Esophagus muscularis mucosa (tissue), 4 donors: ENCODE measurements at regions not wholly inside any gene's neighbourhood (a gene's known extent, or its start where the extent isn't known, plus 50 kb on each side); places are given as distances from the start of the nearest gene placed in this dataset.

Experiments used
- DNase-seq: peaks from one replicate; pipeline ENCODE4 v3.0.0-alpha.2; 2017; ENCODE audit errors: extremely low spot score
- H3K27ac ChIP-seq, 4 donors: fragments of 200-600 bp; sonication (generic); replicated peaks in 1 of 4; 1 replicate in 3 of 4; 2 replicates in 1 of 4; pipeline ENCODE4 v1.5.1; 2016 to 2019; ENCODE audit warnings: mild to moderate bottlenecking in 1 of 4
- H3K27me3 ChIP-seq, 4 donors: fragments of 200-600 bp; sonication (generic); one replicate each; pipeline versions ENCODE4 v1.5.1 to v1.6.0; 2016 to 2019
- H3K36me3 ChIP-seq, 4 donors: fragments of 200-600 bp; sonication (generic); one replicate each; pipeline ENCODE4 v1.5.1; 2016 to 2019
- H3K4me1 ChIP-seq, 4 donors: fragments of 200-600 bp; sonication (generic); one replicate each; pipeline ENCODE4 v1.5.1; 2016 to 2019
- H3K4me3 ChIP-seq, 4 donors: fragments of 200-600 bp; sonication (generic); 1 replicate in 2 of 4; 2 replicates in 2 of 4; pipeline ENCODE4 v1.5.1; 2016 to 2019; ENCODE audit warnings: mild to moderate bottlenecking in 4 of 4, moderate library complexity in 1 of 4
- H3K9me3 ChIP-seq, 4 donors: fragments of 200-600 bp; sonication (generic); 1 replicate in 3 of 4; 2 replicates in 1 of 4; pipeline ENCODE4 v1.5.1; 2016 to 2019
- EP300 ChIP-seq: sonication (generic); formaldehyde crosslinking; IDR thresholded peaks from one replicate; pipeline ENCODE4 v1.6.1; 2017; ENCODE audit warnings: antibody characterized with exemption
- POLR2A ChIP-seq: fragments of 450-650 bp; IDR thresholded peaks from one replicate; pipeline ENCODE4 v1.6.1; 2017; ENCODE audit warnings: antibody characterized with exemption, moderate library complexity, mild to moderate bottlenecking, low read depth
- POLR2AphosphoS5 ChIP-seq, 2 donors: sonication (generic); formaldehyde crosslinking; IDR thresholded peaks; one replicate each; pipeline ENCODE4 v1.6.1; 2017; ENCODE audit warnings: antibody characterized with exemption in 2 of 2
- WGBS: methylation state at CpG from one replicate; pipeline ENCODE4 v1.1.5; 2018; 5-methylcytosine and 5-hydroxymethylcytosine counted together
- intact Hi-C: fragments of 100-400 bp; cut with DNase I; formaldehyde crosslinking; loops from one replicate; pipeline ENCODE4 v1.15.1; 2023
- TF ChIP-seq, protein P1 (sequence below), 3 experiments: fragments of 200-600 bp in 2 of 3; fragments of 450-650 bp in 1 of 3; sonication (generic) in 2 of 3; IDR thresholded peaks; one replicate each; pipeline ENCODE4 v1.5.1; 2017 to 2019; ENCODE audit warnings: antibody characterized with exemption in 3 of 3, mild to moderate bottlenecking in 2 of 3, moderate library complexity in 1 of 3

DNA sequence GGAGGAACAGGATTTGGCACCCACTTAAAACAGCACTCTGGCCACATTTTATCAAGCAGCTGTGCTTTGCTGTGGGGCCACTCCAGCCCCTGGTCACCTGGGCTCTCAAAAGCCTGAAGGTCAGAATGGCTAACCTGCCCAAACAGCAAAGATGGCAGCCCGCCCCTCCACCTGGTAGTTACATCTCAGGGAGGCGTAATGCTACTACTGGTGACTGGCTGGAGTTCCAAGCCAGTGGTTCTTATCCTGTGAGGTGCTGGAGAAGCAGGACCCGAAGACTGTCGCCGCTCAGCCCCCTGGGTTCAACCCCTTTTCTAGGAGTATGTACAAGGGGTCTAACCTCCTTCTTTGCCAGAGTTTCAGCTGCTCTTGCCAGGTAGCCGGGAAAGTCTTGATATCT, 467.4 kb upstream of the FOXG1 start:
- Histone ChIP-seq H3K27ac (no peak overlapping the region), H3K4me3 (no peak overlapping the region), H3K36me3 (no peaks in the 10 kb centered on the region), H3K27me3 (no peaks in the 10 kb centered on the region), H3K4me1 (no peaks in the 10 kb centered on the region), H3K9me3 (peaks cover 0 to 19% (median 0%) of the 10 kb centered on the region in 4 donors)
- intact Hi-C loops = no loop called here
- 97% methylated on average over 6 of the region's 6 CpGs for WGBS
- TF ChIP-seq POLR2A (no peak), POLR2AphosphoS5 (IDR thresholded peaks at IDR 0.05) (no peak), EP300 (no peak)
- TF ChIP-seq, protein P1, sequence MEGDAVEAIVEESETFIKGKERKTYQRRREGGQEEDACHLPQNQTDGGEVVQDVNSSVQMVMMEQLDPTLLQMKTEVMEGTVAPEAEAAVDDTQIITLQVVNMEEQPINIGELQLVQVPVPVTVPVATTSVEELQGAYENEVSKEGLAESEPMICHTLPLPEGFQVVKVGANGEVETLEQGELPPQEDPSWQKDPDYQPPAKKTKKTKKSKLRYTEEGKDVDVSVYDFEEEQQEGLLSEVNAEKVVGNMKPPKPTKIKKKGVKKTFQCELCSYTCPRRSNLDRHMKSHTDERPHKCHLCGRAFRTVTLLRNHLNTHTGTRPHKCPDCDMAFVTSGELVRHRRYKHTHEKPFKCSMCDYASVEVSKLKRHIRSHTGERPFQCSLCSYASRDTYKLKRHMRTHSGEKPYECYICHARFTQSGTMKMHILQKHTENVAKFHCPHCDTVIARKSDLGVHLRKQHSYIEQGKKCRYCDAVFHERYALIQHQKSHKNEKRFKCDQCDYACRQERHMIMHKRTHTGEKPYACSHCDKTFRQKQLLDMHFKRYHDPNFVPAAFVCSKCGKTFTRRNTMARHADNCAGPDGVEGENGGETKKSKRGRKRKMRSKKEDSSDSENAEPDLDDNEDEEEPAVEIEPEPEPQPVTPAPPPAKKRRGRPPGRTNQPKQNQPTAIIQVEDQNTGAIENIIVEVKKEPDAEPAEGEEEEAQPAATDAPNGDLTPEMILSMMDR (IDR thresholded peaks at IDR 0.05) = no peak
- no peak for DNase-seq

DNA sequence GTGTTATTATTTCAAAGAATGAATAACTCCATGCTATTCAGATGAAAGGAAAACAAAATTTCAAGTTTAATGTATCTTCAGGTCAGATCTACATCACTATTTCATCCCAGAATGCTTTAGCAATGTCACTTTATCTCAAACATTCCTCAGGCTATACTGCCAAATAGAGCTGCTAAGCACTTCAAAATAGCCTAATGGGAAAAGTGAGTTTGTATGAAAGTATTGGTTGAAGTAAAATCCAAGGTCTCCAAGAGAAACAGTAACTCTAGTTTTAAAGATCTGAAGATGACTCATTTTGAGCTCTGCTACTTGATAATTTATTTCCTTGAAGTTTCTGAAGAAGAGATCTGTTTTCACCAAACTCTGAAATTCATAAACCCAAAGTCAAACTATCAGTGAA, 466.2 kb upstream of the FOXG1 start:
- Histone ChIP-seq H3K36me3 (no peaks in the 10 kb centered on the region), H3K4me3 (no peak overlapping the region), H3K9me3 (peaks cover 0 to 14% (median 0%) of the 10 kb centered on the region in 4 donors), H3K27me3 (no peaks in the 10 kb centered on the region), H3K27ac (no peak overlapping the region), H3K4me1 (no peaks in the 10 kb centered on the region)
- intact Hi-C loops = no loop called here
- TF ChIP-seq POLR2AphosphoS5 (IDR thresholded peaks at IDR 0.05) (no peak), EP300 (no peak), POLR2A (no peak)
- TF ChIP-seq, protein P1 (IDR thresholded peaks at IDR 0.05) = no peak
- no peak for DNase-seq

DNA sequence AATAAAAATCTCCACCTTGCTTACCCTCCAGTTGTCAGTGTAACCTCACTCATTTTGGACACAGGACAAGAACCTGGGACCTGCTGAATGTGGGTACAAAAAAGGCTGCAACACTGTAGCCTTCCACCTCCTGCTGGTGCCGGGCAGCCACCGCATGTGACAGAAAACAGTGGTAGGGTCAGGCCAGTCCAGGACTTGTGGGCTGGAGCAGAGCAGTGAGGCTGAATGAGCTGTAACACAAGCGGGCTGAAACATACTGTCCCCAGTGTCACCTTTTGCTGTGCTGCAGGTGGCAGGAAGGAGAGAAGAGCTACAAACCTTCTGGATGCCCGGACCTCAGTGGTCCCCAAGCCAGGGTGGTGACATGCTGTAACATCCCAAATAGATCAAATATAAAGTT, 465.4 kb upstream of the FOXG1 start:
- WGBS = 96% methylated on average over 4 of the region's 4 CpGs
- intact Hi-C loops = no loop called here

DNA sequence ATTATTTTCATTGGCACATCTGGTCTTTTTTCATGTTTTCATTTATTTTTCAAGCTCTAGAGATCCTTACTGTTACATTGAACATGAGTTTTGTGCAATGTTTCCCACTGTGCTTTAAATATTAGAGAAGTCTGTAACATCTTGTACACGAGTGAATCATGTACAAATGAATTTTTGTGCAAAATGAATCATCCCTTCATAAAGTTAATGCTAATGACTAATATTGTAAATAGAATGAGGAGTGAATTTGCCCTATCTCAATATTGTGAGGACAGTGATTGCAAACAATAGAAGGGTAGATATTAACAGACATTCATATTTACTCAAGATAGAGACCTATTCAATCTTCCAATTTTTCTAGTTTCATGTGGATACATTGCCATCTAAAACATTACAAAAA, 463.3 kb upstream of the FOXG1 start:
- intact Hi-C loops = no loop called here
- DNase-seq = no peak
- H3K9me3 ChIP-seq = peaks cover 0 to under 1% (median 0%) of the 10 kb centered on the region in 4 donors
- H3K4me1 ChIP-seq = no peaks in the 10 kb centered on the region
- no peak overlapping the region for H3K4me3 ChIP-seq
- no peak overlapping the region for H3K27ac ChIP-seq
- H3K27me3 ChIP-seq = no peaks in the 10 kb centered on the region
- TF ChIP-seq, protein P1 (IDR thresholded peaks at IDR 0.05) = no peak
- TF ChIP-seq EP300 (no peak), POLR2A (no peak), POLR2AphosphoS5 (IDR thresholded peaks at IDR 0.05) (no peak)
- H3K36me3 ChIP-seq = no peaks in the 10 kb centered on the region
- 59% methylated on average over 1 of the region's 1 CpG for WGBS

More for the DNA sequence above, 465.4 kb upstream of the FOXG1 start:
- no peak overlapping the region for H3K4me3 ChIP-seq
- no peaks in the 10 kb centered on the region for H3K4me1 ChIP-seq
- H3K27me3 ChIP-seq = no peaks in the 10 kb centered on the region
- no peak for DNase-seq
- peaks cover 0 to 6% (median 0%) of the 10 kb centered on the region in 4 donors for H3K9me3 ChIP-seq
- no peak overlapping the region for H3K27ac ChIP-seq
- H3K36me3 ChIP-seq = no peaks in the 10 kb centered on the region
- TF ChIP-seq POLR2AphosphoS5 (IDR thresholded peaks at IDR 0.05) (no peak), EP300 (no peak), POLR2A (no peak)
- TF ChIP-seq, protein P1 (IDR thresholded peaks at IDR 0.05) = no peak

DNA sequence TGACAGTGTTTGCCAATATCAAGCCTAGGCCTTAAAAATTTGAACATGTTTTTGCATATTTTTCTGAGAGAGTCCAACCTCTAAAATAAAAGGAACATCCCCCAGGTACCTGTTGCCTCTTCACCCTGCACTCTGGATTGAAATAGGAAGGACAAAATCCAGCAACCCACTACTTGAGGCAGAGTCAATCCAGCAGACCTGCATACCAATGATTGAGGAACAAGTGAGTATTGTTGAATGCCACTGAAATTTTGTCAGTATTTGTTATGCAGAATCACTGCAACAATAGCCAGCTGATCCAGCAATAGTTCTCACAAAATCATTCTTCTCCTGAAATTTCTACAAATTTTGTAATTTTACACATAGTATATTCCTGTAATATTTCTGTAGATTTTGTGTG, 460.6 kb upstream of the FOXG1 start:
- no peak overlapping the region for H3K4me3 ChIP-seq
- no peak overlapping the region for H3K27ac ChIP-seq
- no peaks in the 10 kb centered on the region for H3K36me3 ChIP-seq
- no peak for DNase-seq
- no peaks in the 10 kb centered on the region for H3K9me3 ChIP-seq
- H3K27me3 ChIP-seq = no peaks in the 10 kb centered on the region
- TF ChIP-seq POLR2AphosphoS5 (IDR thresholded peaks at IDR 0.05) (no peak), POLR2A (no peak), EP300 (no peak)
- TF ChIP-seq, protein P1 (IDR thresholded peaks at IDR 0.05) = no peak
- no peaks in the 10 kb centered on the region for H3K4me1 ChIP-seq
- intact Hi-C loops = no loop called here
